Left colon (tissue), 2 donors: ENCODE measurements at regions not wholly inside any gene's neighbourhood (a gene's known extent, or its start where the extent isn't known, plus 50 kb on each side); places are given as distances from the start of the nearest gene placed in this dataset.

Experiments
- ATAC-seq: fragments of 200-7000 bp; cut with Tn5 transposase; one replicate; pipeline ENCODE4 v1.9.1; 2020; ENCODE audit warnings: mild to moderate bottlenecking, moderate library complexity
- DNase-seq, 2 donors: peaks; one replicate each; pipeline ENCODE4 v3.0.0-alpha.2; 2020
- intact Hi-C, 2 donors: fragments of 100-400 bp; cut with DNase I in 1 of 2; cut with micrococcal nuclease in 1 of 2; formaldehyde crosslinking; loops; one replicate each; pipeline versions ENCODE4 v1.11.2 to v1.14.0; 2022; cut with DNase I, micrococcal nuclease
- donor health status: DM: no; HTN: no; CAD: no.
- donor health status: DM: yes; HTN: yes; CAD: no.

GRCh38 chr15:47326410-47327333 lies 390.6 kb upstream of the SEMA6D start:
- intact Hi-C loops: no loop called here
- DNase-seq (no peak), ATAC-seq (no peak)

- no peak for ATAC-seq
- DNase-seq: no peak
- intact Hi-C loops: no loop called here
Measured at GRCh38 chr15:47331829-47332393, 385.4 kb upstream of the SEMA6D start.

- intact Hi-C loops: no loop called here
- DNase-seq: no peak
- ATAC-seq: no peak
Measured at GRCh38 chr15:47332481-47332880, 384.8 kb upstream of the SEMA6D start.

GRCh38 chr15:47333734-47334133 lies 383.6 kb upstream of the SEMA6D start:
- ATAC-seq: no peak
- no peak for DNase-seq
- intact Hi-C loops: no loop called here

GRCh38 chr15:47334805-47335535 lies 382.3 kb upstream of the SEMA6D start:
- intact Hi-C loops: no loop called here
- no peak for ATAC-seq

GRCh38 chr15:47337106-47337505 lies 380.2 kb upstream of the SEMA6D start:
- DNase-seq: no peak
- intact Hi-C loops: no loop called here
- ATAC-seq: no peak

More at GRCh38 chr15:47334805-47335535, 382.3 kb upstream of the SEMA6D start:
- no peak for DNase-seq

GRCh38 chr15:47337836-47338235 lies 379.5 kb upstream of the SEMA6D start:
- DNase-seq (no peak), ATAC-seq (no peak)
- intact Hi-C loops: no loop called here

GRCh38 chr15:47338771-47339170 lies 378.5 kb upstream of the SEMA6D start:
- ATAC-seq (no peak), DNase-seq (no peak)
- intact Hi-C loops: no loop called here

GRCh38 chr15:47339800-47340570 lies 377.3 kb upstream of the SEMA6D start:
- intact Hi-C loops: no loop called here

GRCh38 chr15:47340571-47340920 lies 376.8 kb upstream of the SEMA6D start:
- intact Hi-C loops: no loop called here
- ATAC-seq (no peak), DNase-seq (no peak)

More at GRCh38 chr15:47339800-47340570, 377.3 kb upstream of the SEMA6D start:
- DNase-seq (no peak), ATAC-seq (no peak)

- intact Hi-C loops: no loop called here
- ATAC-seq: no peak
- no peak for DNase-seq
Measured at GRCh38 chr15:47349179-47349578, 368.1 kb upstream of the SEMA6D start.

- intact Hi-C loops: no loop called here
- DNase-seq: no peak
- peak; percentile 69 for ATAC-seq
Measured at GRCh38 chr15:47351501-47351900, 365.8 kb upstream of the SEMA6D start.

- no peak for DNase-seq
- peak; percentile 99 for ATAC-seq
- intact Hi-C loops: no loop called here
Measured at GRCh38 chr15:47352217-47352616, 365.1 kb upstream of the SEMA6D start.

GRCh38 chr15:47355759-47356158 lies 361.5 kb upstream of the SEMA6D start:
- DNase-seq: no peak
- intact Hi-C loops: no loop called here
- no peak for ATAC-seq

- ATAC-seq: no peak
- DNase-seq: no peak
- intact Hi-C loops: no loop called here
Measured at GRCh38 chr15:47356297-47356696, 361.0 kb upstream of the SEMA6D start.

GRCh38 chr15:47358876-47359275 lies 358.4 kb upstream of the SEMA6D start:
- ATAC-seq (no peak), DNase-seq (no peak)
- intact Hi-C loops: no loop called here

GRCh38 chr15:47360305-47360704 lies 357.0 kb upstream of the SEMA6D start:
- intact Hi-C loops: no loop called here
- DNase-seq: no peak
- no peak for ATAC-seq

GRCh38 chr15:47362118-47362905 lies 355.0 kb upstream of the SEMA6D start:
- intact Hi-C loops: no loop called here
- no peak for ATAC-seq
- DNase-seq: no peak
